H54 (cell line): ENCODE measurements at regions not wholly inside any gene's neighbourhood (a gene's known extent, or its start where the extent isn't known, plus 50 kb on each side); places are given as distances from the start of the nearest gene placed in this dataset.
A peak's percentile ranks its signal among the peaks of the same experiment; 100 is the strongest.

ENCODE experiments used
- DNase-seq: peaks from one replicate; pipeline ENCODE4 v3.0.0; 2011; ENCODE audit warnings: low spot score, mixed read lengths; ENCODE audit not compliant: insufficient read length
- FAIRE-seq: peaks from 3 replicates; lab custom pipeline; 2011; peaks lifted over from hg19 to GRCh38; lab: Jason Lieb, UNC
- POLR2A ChIP-seq: IDR thresholded peaks from 2 replicates; pipeline ENCODE4 v1.6.1; 2011; ENCODE audit warnings: low read depth, mild to moderate bottlenecking, low read length

GRCh38 chr11:80841675-80842074 is 1400.8 kb upstream of the TENM4 start:
- TF ChIP-seq POLR2A, result no peak
- FAIRE-seq, result peak; percentile 20
- no peak for DNase-seq

GRCh38 chr11:80838153-80838552 is 1397.3 kb upstream of the TENM4 start:
- FAIRE-seq, result no peak
- DNase-seq, result no peak
- no peak for TF ChIP-seq POLR2A

DNA sequence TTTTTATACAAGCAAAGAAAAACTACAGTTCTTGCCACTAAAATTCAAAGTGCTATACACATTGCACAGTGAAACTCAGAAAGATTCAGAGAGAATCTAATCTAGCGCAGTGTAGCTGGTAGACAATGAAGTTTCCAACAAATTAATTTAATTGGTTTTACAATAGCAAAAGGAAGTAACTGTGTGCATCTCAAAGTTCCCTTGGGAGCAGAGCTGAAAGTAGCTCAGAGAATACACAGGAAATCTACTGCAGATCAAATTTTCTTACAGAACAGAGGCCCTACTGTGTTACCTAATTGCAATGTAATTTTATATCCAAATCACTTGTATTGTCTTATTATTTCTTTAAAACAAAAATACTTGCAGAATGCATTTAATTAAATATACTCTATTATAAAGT is 1396.2 kb upstream of the TENM4 start:
- DNase-seq (no peak), FAIRE-seq (no peak)
- no peak for TF ChIP-seq POLR2A

DNA sequence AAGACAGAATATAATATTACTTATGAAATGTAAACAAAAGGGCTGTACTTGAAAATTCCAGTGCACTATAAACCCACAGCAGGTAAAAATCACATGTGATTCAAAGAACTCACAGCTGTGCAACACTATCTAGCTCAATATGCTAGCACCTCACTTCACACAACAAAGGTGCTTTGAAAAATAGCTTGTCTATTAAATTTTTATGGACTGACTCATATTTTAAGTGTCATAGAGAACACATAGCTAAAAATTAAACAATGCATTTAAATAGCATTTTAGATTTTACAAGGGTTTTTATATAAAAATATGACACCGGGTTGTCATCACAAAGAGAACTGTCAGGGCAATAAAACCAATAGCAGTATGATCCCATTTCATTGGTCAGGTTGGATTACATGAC is 1390.5 kb upstream of the TENM4 start:
- no peak for TF ChIP-seq POLR2A
- no peak for FAIRE-seq
- no peak for DNase-seq

GRCh38 chr11:80827781-80828180 is 1387.0 kb upstream of the TENM4 start:
- DNase-seq (no peak), FAIRE-seq (no peak)
- TF ChIP-seq POLR2A, result no peak

GRCh38 chr11:80826808-80827207 is 1386.0 kb upstream of the TENM4 start:
- no peak for TF ChIP-seq POLR2A
- DNase-seq (no peak), FAIRE-seq (no peak)

DNA sequence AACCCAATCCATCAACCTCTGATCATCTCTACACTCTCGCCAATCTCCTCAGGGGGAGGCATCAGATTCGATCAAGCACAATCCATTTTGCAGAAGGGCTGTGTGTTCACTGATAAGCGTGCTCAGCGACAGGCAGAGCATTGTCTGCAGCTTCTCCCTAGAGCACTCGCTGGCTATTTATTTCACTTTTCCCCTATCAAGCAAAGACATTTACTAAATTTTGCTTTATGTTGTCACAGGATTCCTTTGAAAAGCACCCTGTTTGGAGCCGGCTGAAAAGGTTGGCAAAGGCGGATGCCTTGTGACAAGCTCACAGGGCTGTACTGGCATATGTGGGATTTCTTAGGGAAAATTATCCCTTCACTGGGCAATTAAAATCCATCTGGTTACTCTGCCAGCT is 1381.5 kb upstream of the TENM4 start:
- DNase-seq (no peak), FAIRE-seq (no peak)
- no peak for TF ChIP-seq POLR2A

DNA sequence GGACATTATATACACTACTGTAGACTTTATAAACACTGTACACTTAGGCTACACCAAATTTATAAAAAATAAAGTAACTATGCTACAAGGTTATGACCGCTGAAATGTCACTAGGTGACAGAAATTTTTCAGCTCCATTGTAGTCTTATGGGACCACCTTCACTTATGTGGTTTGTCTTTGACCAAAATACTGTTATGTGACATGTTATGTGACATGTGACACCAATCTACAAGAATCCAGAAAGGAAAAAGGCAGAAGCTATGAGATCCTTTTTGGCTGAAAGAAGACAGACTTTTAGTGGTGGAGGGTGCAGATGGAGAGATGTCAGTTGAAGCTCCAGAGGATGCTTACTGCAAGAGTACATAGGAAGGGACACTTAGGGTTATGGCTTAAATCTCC is 1378.4 kb upstream of the TENM4 start:
- TF ChIP-seq POLR2A, result no peak
- FAIRE-seq (no peak), DNase-seq (no peak)

DNA sequence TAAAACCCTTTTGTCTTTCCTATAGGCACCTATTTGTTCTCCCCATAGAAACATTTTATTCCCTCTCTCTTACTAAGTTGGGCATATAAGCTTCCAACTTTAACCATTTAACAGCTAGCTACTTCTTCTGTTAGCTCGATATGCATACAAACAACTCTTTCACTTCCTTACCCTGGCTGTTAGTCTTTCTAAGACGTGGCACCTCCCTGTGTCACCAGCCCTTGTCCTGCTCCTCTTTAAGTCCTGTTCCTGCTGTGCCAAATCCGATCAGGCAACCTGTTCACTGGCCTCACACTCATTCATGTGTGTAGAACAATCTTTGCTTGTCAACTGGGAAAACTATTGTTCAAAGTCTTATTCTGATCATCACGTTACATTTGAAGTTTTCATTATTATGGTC is 1376.1 kb upstream of the TENM4 start:
- DNase-seq, result no peak
- no peak for FAIRE-seq
- no peak for TF ChIP-seq POLR2A

DNA sequence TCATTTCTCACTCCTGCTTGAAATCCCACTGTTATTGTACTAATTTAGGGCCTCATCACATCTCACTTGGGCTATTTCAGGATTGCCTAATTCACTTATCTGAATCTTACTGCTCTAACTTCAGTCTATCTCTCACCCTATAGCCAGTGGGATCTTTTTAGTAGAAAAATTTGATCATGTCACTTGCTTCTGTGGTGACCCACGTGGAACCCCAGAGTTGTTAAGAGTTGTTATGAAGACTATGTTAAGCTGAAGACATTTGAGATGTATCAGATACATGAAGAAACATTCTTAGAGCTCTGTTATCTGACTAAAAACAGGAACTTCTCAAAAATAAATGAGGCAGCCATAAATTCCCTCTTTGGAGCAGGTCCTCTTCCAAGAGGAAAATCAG is 1375.6 kb upstream of the TENM4 start:
- no peak for TF ChIP-seq POLR2A
- no peak for FAIRE-seq
- DNase-seq, result no peak

DNA sequence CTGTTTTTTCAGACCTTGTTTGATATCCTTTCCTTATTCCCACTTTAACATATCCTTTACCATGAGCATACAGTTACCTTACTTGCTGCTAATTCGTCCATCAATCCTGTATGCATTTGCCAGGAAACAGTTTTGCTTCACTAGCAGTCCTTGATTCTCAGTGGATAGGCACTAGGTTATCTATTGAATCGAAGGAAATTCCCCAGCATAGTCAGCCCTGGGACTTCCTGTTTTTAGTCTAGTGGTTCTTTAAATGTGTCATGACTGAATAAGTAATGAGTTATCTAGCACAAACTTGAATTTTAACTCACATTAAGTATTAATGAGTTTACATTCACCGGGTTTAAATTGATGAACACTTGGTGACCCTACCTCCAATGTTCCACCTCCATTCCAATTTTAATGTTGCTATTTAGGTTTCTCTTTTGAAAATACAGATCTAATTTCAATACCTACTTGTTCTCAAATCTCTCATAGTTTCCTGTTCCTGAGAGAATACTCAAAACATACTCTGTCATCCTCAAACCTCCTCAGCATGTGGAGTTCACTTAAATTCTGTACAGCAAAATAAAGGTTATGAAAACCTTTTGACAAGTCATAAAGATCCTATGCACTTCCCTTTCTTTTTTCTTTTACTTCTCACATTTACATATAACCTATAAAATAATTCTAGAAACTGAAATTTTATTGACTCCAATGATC is 1375.1 kb upstream of the TENM4 start:
- DNase-seq, result no peak
- TF ChIP-seq POLR2A, result no peak
- no peak for FAIRE-seq

DNA sequence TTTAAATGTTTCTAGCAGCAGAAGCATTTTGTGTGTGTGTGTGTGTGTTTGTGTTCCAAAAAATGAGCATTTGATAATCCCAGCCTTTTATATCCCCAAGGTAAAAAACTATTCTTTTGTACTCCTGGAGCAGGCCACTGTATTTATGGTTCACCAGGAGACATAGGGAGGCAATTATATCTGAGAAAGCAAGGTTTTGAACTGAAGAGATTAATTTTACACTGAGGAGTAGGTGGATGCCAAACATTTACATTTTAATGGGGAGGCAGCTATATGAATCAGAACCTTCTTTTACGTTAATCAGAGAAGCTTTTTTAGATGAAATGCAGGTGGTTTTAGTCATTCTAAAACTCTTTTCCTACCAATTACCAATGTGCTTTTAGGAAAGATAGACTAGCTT is 1374.0 kb upstream of the TENM4 start:
- DNase-seq (no peak), FAIRE-seq (no peak)

DNA sequence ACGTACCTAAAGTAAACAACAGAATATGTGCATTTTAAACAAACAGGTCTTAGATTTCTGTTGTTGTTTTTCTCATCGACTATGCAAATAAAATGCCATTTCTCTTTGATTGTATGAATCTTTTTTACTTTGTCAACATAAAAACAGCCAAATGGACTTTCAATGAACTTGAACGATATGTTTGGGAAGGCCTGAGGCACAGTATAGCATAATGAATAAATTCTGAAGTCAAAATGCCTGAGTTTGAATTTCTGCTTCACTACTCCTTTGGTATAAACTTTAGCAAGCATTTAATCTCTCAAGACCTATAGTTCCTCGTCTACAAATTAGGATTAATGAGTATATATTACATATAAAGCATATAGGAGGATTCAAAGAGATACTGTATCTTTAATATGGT is 1369.9 kb upstream of the TENM4 start:
- DNase-seq, result no peak
- no peak for TF ChIP-seq POLR2A

More for the DNA sequence above, 1374.0 kb upstream of the TENM4 start:
- no peak for TF ChIP-seq POLR2A

DNA sequence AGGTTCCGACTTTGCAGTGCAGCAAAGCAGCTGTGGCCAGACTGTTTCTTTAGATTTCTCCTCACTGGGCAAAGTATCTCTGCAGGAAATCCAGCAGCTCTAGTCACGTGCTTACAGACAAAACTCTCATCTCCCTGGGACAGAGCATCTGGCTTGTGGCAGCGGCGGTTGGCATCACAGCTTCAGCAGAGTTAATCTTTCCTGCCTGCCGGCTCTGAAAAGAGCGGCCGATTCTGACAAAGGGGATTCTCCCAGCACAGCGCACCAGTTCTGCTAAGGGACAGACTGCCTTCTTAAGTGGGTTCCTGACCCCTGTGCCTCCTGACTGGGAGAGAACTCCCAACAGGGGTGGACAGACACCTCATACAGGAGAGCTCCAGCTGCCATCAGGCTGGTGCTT is 1357.3 kb upstream of the TENM4 start:
- FAIRE-seq (no peak), DNase-seq (no peak)
- no peak for TF ChIP-seq POLR2A

More for the DNA sequence above, 1369.9 kb upstream of the TENM4 start:
- no peak for FAIRE-seq

GRCh38 chr11:80783561-80783960 is 1342.7 kb upstream of the TENM4 start:
- FAIRE-seq (no peak), DNase-seq (no peak)
- no peak for TF ChIP-seq POLR2A

- no peak for DNase-seq
- TF ChIP-seq POLR2A, result no peak
- FAIRE-seq, result no peak
These were observed 1341.5 kb upstream of the TENM4 start for GRCh38 chr11:80782135-80782885.
